ENCODE measurements at regions not wholly inside any gene's neighbourhood (a gene's known extent, or its start where the extent isn't known, plus 50 kb on each side); places are given as distances from the start of the nearest gene placed in this dataset.

GRCh38 chr2:128425216-128425615, 106.5 kb upstream of the HS6ST1 start (continued):
- TF ChIP-seq, protein P1, sequence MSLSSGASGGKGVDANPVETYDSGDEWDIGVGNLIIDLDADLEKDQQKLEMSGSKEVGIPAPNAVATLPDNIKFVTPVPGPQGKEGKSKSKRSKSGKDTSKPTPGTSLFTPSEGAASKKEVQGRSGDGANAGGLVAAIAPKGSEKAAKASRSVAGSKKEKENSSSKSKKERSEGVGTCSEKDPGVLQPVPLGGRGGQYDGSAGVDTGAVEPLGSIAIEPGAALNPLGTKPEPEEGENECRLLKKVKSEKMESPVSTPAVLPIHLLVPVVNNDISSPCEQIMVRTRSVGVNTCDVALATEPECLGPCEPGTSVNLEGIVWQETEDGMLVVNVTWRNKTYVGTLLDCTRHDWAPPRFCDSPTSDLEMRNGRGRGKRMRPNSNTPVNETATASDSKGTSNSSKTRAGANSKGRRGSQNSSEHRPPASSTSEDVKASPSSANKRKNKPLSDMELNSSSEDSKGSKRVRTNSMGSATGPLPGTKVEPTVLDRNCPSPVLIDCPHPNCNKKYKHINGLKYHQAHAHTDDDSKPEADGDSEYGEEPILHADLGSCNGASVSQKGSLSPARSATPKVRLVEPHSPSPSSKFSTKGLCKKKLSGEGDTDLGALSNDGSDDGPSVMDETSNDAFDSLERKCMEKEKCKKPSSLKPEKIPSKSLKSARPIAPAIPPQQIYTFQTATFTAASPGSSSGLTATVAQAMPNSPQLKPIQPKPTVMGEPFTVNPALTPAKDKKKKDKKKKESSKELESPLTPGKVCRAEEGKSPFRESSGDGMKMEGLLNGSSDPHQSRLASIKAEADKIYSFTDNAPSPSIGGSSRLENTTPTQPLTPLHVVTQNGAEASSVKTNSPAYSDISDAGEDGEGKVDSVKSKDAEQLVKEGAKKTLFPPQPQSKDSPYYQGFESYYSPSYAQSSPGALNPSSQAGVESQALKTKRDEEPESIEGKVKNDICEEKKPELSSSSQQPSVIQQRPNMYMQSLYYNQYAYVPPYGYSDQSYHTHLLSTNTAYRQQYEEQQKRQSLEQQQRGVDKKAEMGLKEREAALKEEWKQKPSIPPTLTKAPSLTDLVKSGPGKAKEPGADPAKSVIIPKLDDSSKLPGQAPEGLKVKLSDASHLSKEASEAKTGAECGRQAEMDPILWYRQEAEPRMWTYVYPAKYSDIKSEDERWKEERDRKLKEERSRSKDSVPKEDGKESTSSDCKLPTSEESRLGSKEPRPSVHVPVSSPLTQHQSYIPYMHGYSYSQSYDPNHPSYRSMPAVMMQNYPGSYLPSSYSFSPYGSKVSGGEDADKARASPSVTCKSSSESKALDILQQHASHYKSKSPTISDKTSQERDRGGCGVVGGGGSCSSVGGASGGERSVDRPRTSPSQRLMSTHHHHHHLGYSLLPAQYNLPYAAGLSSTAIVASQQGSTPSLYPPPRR (CRISPR knock-in tag; IDR thresholded peaks at IDR 0.05; ENCODE audit: borderline replicate concordance) = no peak
- TF ChIP-seq CHCHD3 (CRISPR knock-in tag; IDR thresholded peaks at IDR 0.05) (no peak), ZNF253 (CRISPR knock-in tag; conservative IDR thresholded peaks at IDR 0.05) (no peak), SP2 (IDR thresholded peaks at IDR 0.05; ENCODE audit: extremely low read depth, low read depth, low read length, poor library complexity, severe bottlenecking) (no peak), XRCC3 (IDR thresholded peaks at IDR 0.05) (no peak), ZNF239 (CRISPR knock-in tag; IDR thresholded peaks at IDR 0.05) (no peak), HDAC8 (tag; IDR thresholded peaks at IDR 0.05) (no peak), FOS (IDR thresholded peaks at IDR 0.05; ENCODE audit: extremely low read depth, insufficient read length) (no peak), RBM22 (IDR thresholded peaks at IDR 0.05; ENCODE audit: low read depth, low read length, poor library complexity, severe bottlenecking) (no peak)
